ENCODE measurements at regions not wholly inside any gene's neighbourhood (a gene's known extent, or its start where the extent isn't known, plus 50 kb on each side); places are given as distances from the start of the nearest gene placed in this dataset.

- TF ChIP-seq, protein P1, sequence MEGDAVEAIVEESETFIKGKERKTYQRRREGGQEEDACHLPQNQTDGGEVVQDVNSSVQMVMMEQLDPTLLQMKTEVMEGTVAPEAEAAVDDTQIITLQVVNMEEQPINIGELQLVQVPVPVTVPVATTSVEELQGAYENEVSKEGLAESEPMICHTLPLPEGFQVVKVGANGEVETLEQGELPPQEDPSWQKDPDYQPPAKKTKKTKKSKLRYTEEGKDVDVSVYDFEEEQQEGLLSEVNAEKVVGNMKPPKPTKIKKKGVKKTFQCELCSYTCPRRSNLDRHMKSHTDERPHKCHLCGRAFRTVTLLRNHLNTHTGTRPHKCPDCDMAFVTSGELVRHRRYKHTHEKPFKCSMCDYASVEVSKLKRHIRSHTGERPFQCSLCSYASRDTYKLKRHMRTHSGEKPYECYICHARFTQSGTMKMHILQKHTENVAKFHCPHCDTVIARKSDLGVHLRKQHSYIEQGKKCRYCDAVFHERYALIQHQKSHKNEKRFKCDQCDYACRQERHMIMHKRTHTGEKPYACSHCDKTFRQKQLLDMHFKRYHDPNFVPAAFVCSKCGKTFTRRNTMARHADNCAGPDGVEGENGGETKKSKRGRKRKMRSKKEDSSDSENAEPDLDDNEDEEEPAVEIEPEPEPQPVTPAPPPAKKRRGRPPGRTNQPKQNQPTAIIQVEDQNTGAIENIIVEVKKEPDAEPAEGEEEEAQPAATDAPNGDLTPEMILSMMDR (IDR thresholded peaks at IDR 0.05 in 4 of 5, conservative IDR thresholded peaks at IDR 0.05 in 1 of 5), result no peak
- no peak for TF ChIP-seq POLR2A (IDR thresholded peaks at IDR 0.05)
Observed at GRCh38 chr10:37003126-37003525, 122.3 kb upstream of the ANKRD30A start.

Measured in gastrocnemius medialis (tissue), 4 donors.